Tibial nerve (tissue), 4 donors: ENCODE measurements at regions not wholly inside any gene's neighbourhood (a gene's known extent, or its start where the extent isn't known, plus 50 kb on each side); places are given as distances from the start of the nearest gene placed in this dataset.
"Not testable (repeated sequence)": the region's sequence is repeated elsewhere in the genome, so short reads cannot be mapped to it uniquely, and the experiment has no call there.

ENCODE experiments used
- CTCF ChIP-seq, 5 experiments: fragments of 200-600 bp in 3 of 5; fragments of 450-650 bp in 2 of 5; sonication (generic) in 3 of 5; IDR thresholded peaks; one replicate each; pipeline ENCODE4 v1.5.1; 2016 to 2019; ENCODE audit warnings: antibody characterized with exemption in 5 of 5, mild to moderate bottlenecking in 3 of 5, moderate library complexity in 2 of 5
- EP300 ChIP-seq, 2 donors: sonication (generic); formaldehyde crosslinking; IDR thresholded peaks; one replicate each; pipeline ENCODE4 v1.6.1; 2017; ENCODE audit warnings: antibody characterized with exemption in 2 of 2, mild to moderate bottlenecking in 1 of 2
- POLR2A ChIP-seq, 2 donors: fragments of 450-650 bp; IDR thresholded peaks; one replicate each; pipeline ENCODE4 v1.6.1; 2017; ENCODE audit warnings: antibody characterized with exemption in 2 of 2, mild to moderate bottlenecking in 2 of 2, moderate library complexity in 2 of 2

- not testable (repeated sequence) for TF ChIP-seq CTCF, POLR2A, EP300 (IDR thresholded peaks at IDR 0.05)
Observed at GRCh38 chrX:35496671-35497070, 301.5 kb upstream of the MAGEB16 start.
